Left colon (tissue), 2 donors: ENCODE measurements at regions not wholly inside any gene's neighbourhood (a gene's known extent, or its start where the extent isn't known, plus 50 kb on each side); places are given as distances from the start of the nearest gene placed in this dataset.
"Not testable (repeated sequence)": the region's sequence is repeated elsewhere in the genome, so short reads cannot be mapped to it uniquely, and the experiment has no call there.

Experiments
- ATAC-seq: fragments of 200-7000 bp; cut with Tn5 transposase; one replicate; pipeline ENCODE4 v1.9.1; 2020; ENCODE audit warnings: mild to moderate bottlenecking, moderate library complexity
- DNase-seq, 2 donors: peaks; one replicate each; pipeline ENCODE4 v3.0.0-alpha.2; 2020
- intact Hi-C, 2 donors: fragments of 100-400 bp; cut with DNase I in 1 of 2; cut with micrococcal nuclease in 1 of 2; formaldehyde crosslinking; loops; one replicate each; pipeline versions ENCODE4 v1.11.2 to v1.14.0; 2022; cut with DNase I, micrococcal nuclease
- donor health status: DM: no; HTN: no; CAD: no.
- donor health status: DM: yes; HTN: yes; CAD: no.

DNA sequence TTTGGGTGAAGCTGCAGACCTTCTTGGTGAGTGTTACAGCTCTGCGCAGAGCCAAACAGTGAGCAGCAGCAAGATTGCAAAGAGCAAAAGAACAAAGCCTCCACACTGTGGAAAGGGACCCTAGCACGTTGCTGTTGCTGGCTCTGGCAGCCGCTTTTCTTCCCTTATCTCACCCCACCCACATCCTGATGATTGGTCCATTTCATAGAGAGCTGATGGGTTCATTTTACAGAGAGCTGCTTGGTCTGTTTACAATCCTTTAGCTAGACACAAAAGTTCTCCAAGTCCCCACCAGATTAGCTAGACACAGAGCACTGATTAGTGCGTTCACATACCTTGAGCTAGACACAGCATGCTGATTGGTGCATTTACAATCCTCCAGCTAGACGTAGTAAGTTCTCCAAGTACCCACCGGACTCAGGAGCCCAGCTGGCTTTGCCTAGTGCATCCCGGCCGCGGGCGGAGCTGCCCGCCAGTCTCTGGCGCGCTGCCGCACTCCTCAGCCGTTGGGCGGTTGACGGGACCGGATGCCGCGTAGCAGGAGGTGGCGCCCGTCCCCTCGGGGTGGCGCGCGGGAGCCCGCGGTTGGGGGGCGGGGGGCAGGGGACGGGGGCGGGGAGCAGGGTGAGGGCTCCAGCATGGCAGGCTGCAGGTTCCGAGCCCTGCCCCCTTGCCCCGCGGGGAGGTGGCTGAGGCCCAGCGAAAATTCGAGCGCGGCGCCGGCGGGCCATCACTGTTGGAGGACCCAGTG is 201.4 kb upstream of the C1QTNF3 start:
- DNase-seq: peak; percentile 71 to 73
- intact Hi-C loops: not testable (repeated sequence)
- ATAC-seq: peak; percentile 88

DNA sequence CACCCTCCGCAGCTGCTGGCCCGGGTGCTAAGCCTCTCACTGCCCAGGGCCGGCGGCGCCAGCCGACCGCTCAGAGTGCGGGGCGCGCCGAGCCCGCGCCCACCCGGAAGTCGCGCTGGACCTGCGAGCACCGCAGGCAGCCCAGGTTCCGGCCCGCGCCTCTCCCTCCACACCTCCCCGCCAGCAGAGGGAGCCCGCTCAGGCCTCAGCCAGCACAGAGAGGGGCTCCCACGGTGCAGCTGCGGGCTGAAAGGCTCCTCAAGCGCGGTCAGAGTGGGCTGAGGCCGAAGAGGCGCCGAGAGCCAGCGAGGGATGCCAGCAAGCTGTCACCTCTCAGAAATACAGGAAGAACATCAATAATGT is 202.0 kb upstream of the C1QTNF3 start:
- ATAC-seq: peak; percentile 99
- DNase-seq, intact Hi-C loops: not testable (repeated sequence)

GRCh38 chr5:34245813-34246212 is 202.8 kb upstream of the C1QTNF3 start:
- peak in 1 of 2 donors; percentile 7 for DNase-seq
- ATAC-seq, intact Hi-C loops: not testable (repeated sequence)

- intact Hi-C loops, DNase-seq, ATAC-seq: not testable (repeated sequence)
These were observed 215.6 kb upstream of the C1QTNF3 start for GRCh38 chr5:34258598-34258997.

DNA sequence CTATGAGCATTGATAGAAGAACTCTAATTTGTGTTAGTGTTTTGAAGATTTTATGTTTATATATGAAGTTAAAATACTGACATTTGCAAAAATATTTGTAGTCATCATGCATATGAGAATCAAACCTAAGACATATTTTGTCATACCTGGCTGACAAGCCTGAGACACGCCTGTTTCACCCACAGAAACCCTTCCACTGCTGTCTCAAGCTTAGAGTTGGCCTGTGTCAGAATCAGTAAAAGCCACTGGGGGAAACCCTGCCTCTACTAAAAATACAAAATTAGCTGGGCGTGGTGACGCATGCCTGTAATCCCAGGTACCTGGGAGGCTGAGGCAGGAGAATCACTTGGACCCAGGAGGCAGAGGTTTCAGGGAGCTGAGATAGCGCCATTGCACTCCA is 218.0 kb upstream of the C1QTNF3 start:
- ATAC-seq, DNase-seq, intact Hi-C loops: not testable (repeated sequence)

DNA sequence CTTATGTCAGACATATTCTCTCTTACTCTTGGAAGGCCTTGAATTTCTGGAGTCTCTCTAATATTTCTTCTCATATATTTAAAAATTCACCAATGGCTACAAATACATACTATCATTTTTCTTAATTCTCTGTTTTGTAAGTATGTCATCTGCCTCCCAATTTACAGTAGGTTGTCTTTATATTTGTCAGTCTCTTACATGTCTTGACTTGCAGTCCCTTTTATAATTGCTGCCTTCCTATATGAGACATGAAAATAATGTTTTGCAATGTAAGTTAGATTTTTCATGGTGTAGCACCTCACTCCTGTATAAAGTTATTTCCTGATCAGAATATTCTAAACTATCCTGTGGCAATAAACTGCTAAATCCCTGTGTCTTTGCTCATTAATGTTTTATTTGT is 223.1 kb upstream of the C1QTNF3 start:
- intact Hi-C loops, ATAC-seq, DNase-seq: not testable (repeated sequence)

- intact Hi-C loops, ATAC-seq, DNase-seq: not testable (repeated sequence)
These were observed 253.7 kb upstream of the C1QTNF3 start for GRCh38 chr5:34296759-34297158.

- intact Hi-C loops, DNase-seq, ATAC-seq: not testable (repeated sequence)
These were observed 286.2 kb upstream of the C1QTNF3 start for GRCh38 chr5:34329201-34329600.

DNA sequence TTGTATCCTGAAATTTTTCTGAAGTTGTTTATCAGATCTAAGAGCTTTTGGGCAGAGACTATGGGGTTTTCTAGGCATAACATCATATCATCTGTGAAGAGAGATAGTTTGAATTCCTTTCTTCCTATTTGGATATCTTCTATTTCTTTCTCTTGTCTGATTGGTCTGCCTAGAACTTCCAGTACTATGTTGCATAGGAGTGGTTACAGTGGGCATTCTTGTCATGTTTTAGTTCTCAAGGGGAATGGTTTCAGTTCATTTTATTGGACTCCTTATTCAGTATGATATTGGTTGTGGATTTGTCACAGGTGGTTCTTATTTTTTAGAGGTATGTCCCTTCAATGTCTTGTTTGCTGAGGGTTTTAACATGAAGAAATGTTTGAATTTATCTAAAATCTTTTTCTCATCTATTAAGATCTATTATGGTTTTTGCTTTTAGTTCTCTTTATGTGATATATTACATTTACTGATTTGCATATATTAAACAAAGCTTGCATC is 286.6 kb upstream of the C1QTNF3 start:
- intact Hi-C loops, DNase-seq, ATAC-seq: not testable (repeated sequence)

- intact Hi-C loops, DNase-seq: not testable (repeated sequence)
These were observed 289.0 kb upstream of the C1QTNF3 start for GRCh38 chr5:34331928-34332454.

GRCh38 chr5:34339408-34340001 is 296.5 kb upstream of the C1QTNF3 start:
- intact Hi-C loops, DNase-seq, ATAC-seq: not testable (repeated sequence)

More at GRCh38 chr5:34331928-34332454, 289.0 kb upstream of the C1QTNF3 start:
- ATAC-seq: not testable (repeated sequence)

- ATAC-seq, DNase-seq, intact Hi-C loops: not testable (repeated sequence)
These were observed 301.7 kb upstream of the RAI14 start for GRCh38 chr5:34354440-34354839.

DNA sequence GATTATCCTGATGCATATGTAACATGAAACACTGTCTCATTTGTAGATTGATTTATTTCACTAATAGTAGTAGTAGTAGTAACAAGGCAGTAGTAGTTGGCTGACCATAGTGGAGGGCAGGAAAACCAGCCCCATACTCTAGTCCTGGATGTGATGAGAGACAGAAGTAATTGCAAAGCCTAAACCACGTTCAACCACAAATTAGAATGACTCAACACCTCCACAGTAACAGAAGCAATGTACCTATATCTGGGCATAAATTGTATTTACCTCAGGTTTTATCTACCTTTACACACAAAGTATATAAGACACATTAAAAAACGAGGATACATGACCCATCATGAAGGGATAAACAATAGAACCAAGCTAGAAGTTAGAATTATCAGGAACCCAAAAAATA is 284.7 kb upstream of the RAI14 start:
- intact Hi-C loops, ATAC-seq, DNase-seq: not testable (repeated sequence)

- DNase-seq: not testable (repeated sequence)
These were observed 284.3 kb upstream of the RAI14 start for GRCh38 chr5:34371817-34372216.

DNA sequence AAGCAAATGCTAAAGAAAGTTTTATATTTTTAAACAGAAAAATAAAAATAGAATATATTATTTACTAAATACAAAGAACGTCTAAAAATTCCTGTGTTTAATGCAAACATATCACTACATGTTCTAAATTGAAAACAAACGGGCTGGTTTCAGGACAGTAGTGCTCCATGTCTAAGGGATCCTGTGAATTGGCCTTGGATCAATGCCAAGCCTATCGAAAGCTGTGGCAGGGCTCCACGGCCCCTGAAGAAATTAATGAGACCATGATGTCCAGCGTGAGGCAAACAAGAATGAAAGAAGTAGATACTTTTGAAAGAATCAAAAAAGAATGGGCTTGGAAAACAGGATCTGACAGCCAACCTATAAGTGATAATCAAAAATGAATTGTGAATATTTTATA is 283.4 kb upstream of the RAI14 start:
- DNase-seq, ATAC-seq, intact Hi-C loops: not testable (repeated sequence)

More at GRCh38 chr5:34371817-34372216, 284.3 kb upstream of the RAI14 start:
- intact Hi-C loops, ATAC-seq: not testable (repeated sequence)

DNA sequence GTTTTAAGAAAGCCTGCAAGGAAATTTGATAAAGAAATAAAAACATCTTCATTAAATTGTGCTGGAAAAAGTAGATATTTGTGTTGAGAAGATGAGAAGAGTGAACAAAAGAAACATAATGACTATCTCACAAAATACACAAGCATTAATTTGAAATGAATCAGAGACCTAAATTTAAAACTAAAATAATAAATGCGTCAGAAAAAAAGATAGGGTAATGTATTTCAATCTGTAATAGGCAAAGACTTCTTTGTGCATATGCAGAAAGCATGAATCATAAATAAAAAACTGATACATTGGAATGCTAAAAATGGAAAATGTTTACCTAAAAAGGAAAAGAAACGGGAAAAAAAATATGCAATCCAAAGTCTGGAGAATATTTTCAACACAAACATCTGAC is 278.5 kb upstream of the RAI14 start:
- ATAC-seq, DNase-seq, intact Hi-C loops: not testable (repeated sequence)

GRCh38 chr5:34378498-34378897 is 277.6 kb upstream of the RAI14 start:
- ATAC-seq, intact Hi-C loops: not testable (repeated sequence)

GRCh38 chr5:34388754-34389153 is 267.4 kb upstream of the RAI14 start:
- DNase-seq, intact Hi-C loops, ATAC-seq: not testable (repeated sequence)

More at GRCh38 chr5:34378498-34378897, 277.6 kb upstream of the RAI14 start:
- DNase-seq: not testable (repeated sequence)

GRCh38 chr5:34409373-34409772 is 246.8 kb upstream of the RAI14 start:
- no peak for ATAC-seq
- no peak for DNase-seq
- intact Hi-C loops: no loop called here
